GM12873 (cell line): ENCODE measurements at regions not wholly inside any gene's neighbourhood (a gene's known extent, or its start where the extent isn't known, plus 50 kb on each side); places are given as distances from the start of the nearest gene placed in this dataset.

Experiments used
- CTCF ChIP-seq: IDR thresholded peaks from 2 replicates; pipeline ENCODE4 v1.5.1; 2012; ENCODE audit warnings: low read depth, mild to moderate bottlenecking, moderate library complexity, low read length, control low read depth; ENCODE audit not compliant: insufficient read depth; ENCODE audit errors: missing control alignments

- TF ChIP-seq CTCF, result no peak
Observed at GRCh38 chr9:94199776-94200175, 59.3 kb upstream of the ZNF169 start.

GRCh38 chr9:94204174-94204573 lies 54.9 kb upstream of the ZNF169 start:
- no peak for TF ChIP-seq CTCF

- TF ChIP-seq CTCF, result no peak
Observed at GRCh38 chr9:94207781-94208180, 51.3 kb upstream of the ZNF169 start.
